Astrocyte (in vitro differentiated cells and primary cell): ENCODE measurements at regions not wholly inside any gene's neighbourhood (a gene's known extent, or its start where the extent isn't known, plus 50 kb on each side); places are given as distances from the start of the nearest gene placed in this dataset.

Experiments
- DNase-seq: peaks from one replicate; pipeline ENCODE4 v3.0.0-alpha.2; 2010; ENCODE audit warnings: low read depth
- FAIRE-seq: peaks from 2 replicates; lab custom pipeline; 2011; peaks lifted over from hg19 to GRCh38; lab: Jason Lieb, UNC
- H2AFZ ChIP-seq: 2 replicates; pipeline ENCODE4 v1.6.0; 2012; ENCODE audit warnings: low read depth, low read length, inconsistent platforms
- H3K27ac ChIP-seq: 2 replicates; pipeline ENCODE4 v1.5.1; 2011; ENCODE audit warnings: low read depth, low read length, inconsistent platforms
- H3K27me3 ChIP-seq: 2 replicates; pipeline ENCODE4 v1.6.0; 2011; ENCODE audit warnings: low read length, inconsistent platforms; ENCODE audit not compliant: insufficient read depth
- H3K36me3 ChIP-seq: 2 replicates; pipeline ENCODE4 v1.5.1; 2011; ENCODE audit warnings: low read length, inconsistent platforms; ENCODE audit not compliant: insufficient read depth
- H3K4me1 ChIP-seq: 2 replicates; pipeline ENCODE4 v1.5.1; 2011; ENCODE audit warnings: low read length, inconsistent platforms; ENCODE audit not compliant: insufficient read depth
- H3K4me2 ChIP-seq: 2 replicates; pipeline ENCODE4 v1.6.0; 2012; ENCODE audit warnings: low read length, inconsistent platforms
- H3K4me3 ChIP-seq: 2 replicates; pipeline ENCODE4 v1.5.1; 2011; ENCODE audit warnings: low read depth, mild to moderate bottlenecking, low read length, inconsistent platforms; ENCODE audit not compliant: insufficient read depth
- H3K79me2 ChIP-seq: 2 replicates; pipeline ENCODE4 v1.6.0; 2012; ENCODE audit warnings: mild to moderate bottlenecking, low read length, inconsistent platforms; ENCODE audit not compliant: insufficient read depth
- H3K9ac ChIP-seq: 2 replicates; pipeline ENCODE4 v1.6.0; 2012; ENCODE audit warnings: mild to moderate bottlenecking, low read length, inconsistent platforms
- H3K9me3 ChIP-seq: 2 replicates; pipeline ENCODE4 v1.5.1; 2012; ENCODE audit warnings: low read depth, mild to moderate bottlenecking, low read length, inconsistent platforms; ENCODE audit not compliant: insufficient read depth
- H4K20me1 ChIP-seq: 2 replicates; pipeline ENCODE4 v1.6.0; 2012; ENCODE audit warnings: low read length, inconsistent platforms; ENCODE audit not compliant: insufficient read depth
- H3K27ac Mint-ChIP-seq: one replicate; pipeline ENCODE4 v1.8.0; 2021; ENCODE audit warnings: mild to moderate bottlenecking, mixed read lengths; ENCODE audit not compliant: unreplicated experiment
- H3K27me3 Mint-ChIP-seq: one replicate; pipeline ENCODE4 v1.8.0; 2021; ENCODE audit warnings: low read depth, mixed read lengths; ENCODE audit not compliant: unreplicated experiment
- H3K36me3 Mint-ChIP-seq: one replicate; pipeline ENCODE4 v1.8.0; 2021; ENCODE audit warnings: low read depth, mixed read lengths; ENCODE audit not compliant: unreplicated experiment
- H3K4me1 Mint-ChIP-seq: one replicate; pipeline ENCODE4 v1.8.0; 2021; ENCODE audit warnings: low read depth, mixed read lengths; ENCODE audit not compliant: unreplicated experiment
- H3K4me3 Mint-ChIP-seq: one replicate; pipeline ENCODE4 v1.8.0; 2021; ENCODE audit warnings: mild to moderate bottlenecking, moderate library complexity, mixed read lengths; ENCODE audit not compliant: unreplicated experiment
- H3K9me3 Mint-ChIP-seq: one replicate; pipeline ENCODE4 v1.8.0; 2021; ENCODE audit warnings: mild to moderate bottlenecking, mixed read lengths; ENCODE audit not compliant: unreplicated experiment
- EZH2 ChIP-seq: IDR thresholded peaks from 2 replicates; pipeline ENCODE4 v1.6.1; 2012; ENCODE audit warnings: mild to moderate bottlenecking, low read length, inconsistent platforms; ENCODE audit not compliant: insufficient read depth
- TF ChIP-seq, protein P1 (sequence below): IDR thresholded peaks from 2 replicates; pipeline ENCODE4 v1.5.1; 2011; ENCODE audit warnings: low read depth, mild to moderate bottlenecking, inconsistent platforms, low read length, moderate library complexity; ENCODE audit not compliant: insufficient read depth

DNA sequence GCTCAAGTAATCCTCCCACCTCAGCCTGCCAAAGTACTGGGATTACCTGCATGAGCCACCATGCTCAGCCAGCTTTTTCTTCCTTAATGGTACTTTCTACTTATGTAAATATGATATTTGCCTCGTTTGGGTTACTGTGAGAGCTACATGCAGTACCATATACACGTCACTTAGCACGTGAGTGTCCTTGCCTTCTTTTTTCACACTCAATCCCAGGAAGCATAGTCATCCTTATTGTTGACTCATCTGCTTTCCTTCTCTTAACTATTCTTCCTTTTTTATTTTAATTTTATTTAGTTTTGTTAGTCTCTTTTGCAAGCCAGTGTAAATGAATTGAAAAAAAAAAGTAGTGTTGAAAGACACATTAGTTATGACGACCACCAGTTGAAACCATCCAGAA, 205.9 kb downstream of the HIPK3 start:
- no peak overlapping the region for H2AFZ ChIP-seq
- no peak overlapping the region for H3K27ac Mint-ChIP-seq
- H3K79me2 ChIP-seq = peaks cover 53% of the 10 kb centered on the region
- no peak overlapping the region for H3K9ac ChIP-seq
- peaks cover 10% of the 10 kb centered on the region for H3K4me1 ChIP-seq
- H3K9me3 ChIP-seq = no peaks in the 10 kb centered on the region
- TF ChIP-seq EZH2 = no peak
- TF ChIP-seq, protein P1, sequence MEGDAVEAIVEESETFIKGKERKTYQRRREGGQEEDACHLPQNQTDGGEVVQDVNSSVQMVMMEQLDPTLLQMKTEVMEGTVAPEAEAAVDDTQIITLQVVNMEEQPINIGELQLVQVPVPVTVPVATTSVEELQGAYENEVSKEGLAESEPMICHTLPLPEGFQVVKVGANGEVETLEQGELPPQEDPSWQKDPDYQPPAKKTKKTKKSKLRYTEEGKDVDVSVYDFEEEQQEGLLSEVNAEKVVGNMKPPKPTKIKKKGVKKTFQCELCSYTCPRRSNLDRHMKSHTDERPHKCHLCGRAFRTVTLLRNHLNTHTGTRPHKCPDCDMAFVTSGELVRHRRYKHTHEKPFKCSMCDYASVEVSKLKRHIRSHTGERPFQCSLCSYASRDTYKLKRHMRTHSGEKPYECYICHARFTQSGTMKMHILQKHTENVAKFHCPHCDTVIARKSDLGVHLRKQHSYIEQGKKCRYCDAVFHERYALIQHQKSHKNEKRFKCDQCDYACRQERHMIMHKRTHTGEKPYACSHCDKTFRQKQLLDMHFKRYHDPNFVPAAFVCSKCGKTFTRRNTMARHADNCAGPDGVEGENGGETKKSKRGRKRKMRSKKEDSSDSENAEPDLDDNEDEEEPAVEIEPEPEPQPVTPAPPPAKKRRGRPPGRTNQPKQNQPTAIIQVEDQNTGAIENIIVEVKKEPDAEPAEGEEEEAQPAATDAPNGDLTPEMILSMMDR = no peak
- H3K4me3 Mint-ChIP-seq = no peak overlapping the region
- H3K4me1 Mint-ChIP-seq = peaks cover 13% of the 10 kb centered on the region
- no peak overlapping the region for H3K4me3 ChIP-seq
- peak overlapping the region; percentile 14 for H3K27ac ChIP-seq
- no peak overlapping the region for H3K4me2 ChIP-seq
- no peaks in the 10 kb centered on the region for H3K27me3 ChIP-seq
- H3K36me3 Mint-ChIP-seq = peaks cover 3% of the 10 kb centered on the region
- DNase-seq = peak; percentile 33
- peaks cover 2% of the 10 kb centered on the region for H3K9me3 Mint-ChIP-seq
- peaks cover 9% of the 10 kb centered on the region for H4K20me1 ChIP-seq
- no peaks in the 10 kb centered on the region for H3K27me3 Mint-ChIP-seq
- no peak for FAIRE-seq
- H3K36me3 ChIP-seq = no peaks in the 10 kb centered on the region

DNA sequence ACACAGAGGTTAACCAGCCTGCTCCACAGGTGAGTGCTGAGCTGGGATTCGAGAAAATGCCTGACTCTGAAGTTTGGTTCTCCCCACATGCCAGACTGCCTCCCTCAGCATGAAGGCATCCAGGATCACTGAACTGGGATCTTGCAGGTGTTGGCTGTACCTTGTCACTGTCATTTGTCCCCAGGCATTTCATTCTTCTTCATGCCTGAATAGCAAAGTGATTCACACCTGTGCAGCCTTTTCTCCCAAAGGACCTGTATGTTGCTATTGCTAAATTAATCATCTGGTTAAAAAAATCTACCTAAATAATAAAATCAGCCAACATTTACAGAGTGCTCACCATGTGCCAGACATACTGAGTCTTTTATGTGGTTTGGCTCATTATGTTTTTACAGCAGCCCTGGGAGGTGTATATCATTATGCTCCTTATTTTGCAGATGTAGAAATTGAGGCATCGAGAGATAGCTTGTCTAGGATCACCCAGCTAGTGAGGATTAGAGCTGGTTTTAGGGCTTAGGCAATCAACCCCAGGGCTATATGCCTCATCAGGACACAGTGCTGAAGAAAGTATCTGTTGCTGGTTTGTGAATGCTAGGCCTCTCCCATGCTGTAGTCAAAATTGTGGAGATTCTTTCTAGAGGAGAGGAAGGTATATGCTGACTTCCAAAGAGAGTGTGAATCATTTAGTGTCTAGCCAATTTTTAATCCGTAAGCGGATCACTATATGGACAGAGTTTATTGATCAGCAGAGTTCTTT, 204.4 kb downstream of the HIPK3 start:
- Histone ChIP-seq H3K36me3 (no peaks in the 10 kb centered on the region), H3K9ac (no peak overlapping the region), H3K9me3 (no peaks in the 10 kb centered on the region), H3K4me1 (peaks cover 10% of the 10 kb centered on the region), H2AFZ (no peak overlapping the region), H3K4me2 (no peak overlapping the region), H3K27me3 (no peaks in the 10 kb centered on the region), H3K4me3 (no peak overlapping the region), H3K27ac (no peak overlapping the region), H3K79me2 (peaks cover 62% of the 10 kb centered on the region), H4K20me1 (peaks cover 9% of the 10 kb centered on the region)
- H3K9me3 Mint-ChIP-seq = no peaks in the 10 kb centered on the region
- peaks cover 2% of the 10 kb centered on the region for H3K36me3 Mint-ChIP-seq
- FAIRE-seq (no peak), DNase-seq (no peak)
- H3K27ac Mint-ChIP-seq = no peak overlapping the region
- no peaks in the 10 kb centered on the region for H3K27me3 Mint-ChIP-seq
- H3K4me1 Mint-ChIP-seq = peaks cover 13% of the 10 kb centered on the region
- no peak overlapping the region for H3K4me3 Mint-ChIP-seq
- TF ChIP-seq, protein P1 = no peak
- no peak for TF ChIP-seq EZH2

DNA sequence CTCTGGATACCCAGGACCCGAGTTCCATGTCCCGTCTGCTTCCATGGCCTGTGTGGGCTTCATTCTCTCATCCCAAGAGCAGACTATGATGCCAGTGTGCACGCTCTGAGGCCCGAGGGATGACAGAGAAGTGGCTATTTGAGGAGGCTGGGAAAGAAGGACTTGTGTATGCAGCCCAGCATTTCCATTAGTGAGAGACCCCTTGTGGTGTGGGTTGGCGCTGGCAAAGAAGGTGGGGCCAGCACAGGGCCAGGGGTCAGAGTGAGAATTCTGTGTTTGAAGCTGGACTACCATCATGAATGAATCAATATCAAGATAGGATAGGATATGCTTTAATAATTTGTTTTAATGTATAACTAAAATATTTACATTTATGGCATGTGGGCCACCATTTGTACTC, 200.8 kb downstream of the HIPK3 start:
- Mint-ChIP-seq H3K9me3 (no peaks in the 10 kb centered on the region), H3K36me3 (no peaks in the 10 kb centered on the region), H3K27ac (no peak overlapping the region), H3K4me1 (peaks cover 13% of the 10 kb centered on the region), H3K4me3 (no peak overlapping the region), H3K27me3 (no peaks in the 10 kb centered on the region)
- no peak for FAIRE-seq
- Histone ChIP-seq H3K36me3 (no peaks in the 10 kb centered on the region), H3K4me3 (no peak overlapping the region), H3K4me2 (no peak overlapping the region), H3K9me3 (no peaks in the 10 kb centered on the region), H3K27ac (no peak overlapping the region), H3K27me3 (no peaks in the 10 kb centered on the region), H4K20me1 (peaks cover 9% of the 10 kb centered on the region), H3K79me2 (peaks cover 71% of the 10 kb centered on the region), H2AFZ (no peak overlapping the region), H3K9ac (no peak overlapping the region), H3K4me1 (peaks cover 9% of the 10 kb centered on the region)
- DNase-seq = no peak
- no peak for TF ChIP-seq EZH2
- TF ChIP-seq, protein P1 = no peak
